ENCODE measurements at regions not wholly inside any gene's neighbourhood (a gene's known extent, or its start where the extent isn't known, plus 50 kb on each side); places are given as distances from the start of the nearest gene placed in this dataset.

GRCh38 chr4:117560329-117560728 is 474.0 kb upstream of the NDST3 start:
- TF ChIP-seq POLR2A (IDR thresholded peaks at IDR 0.05; ENCODE audit: low read depth, low read length), result no peak
- TF ChIP-seq POLR2AphosphoS5 (IDR thresholded peaks at IDR 0.05; ENCODE audit: low read depth, low read length), result no peak
- TF ChIP-seq TAF1 (IDR thresholded peaks at IDR 0.05; ENCODE audit: borderline replicate concordance, low read depth, low read length), result no peak
